HG02981 (cell line): ENCODE measurements at regions not wholly inside any gene's neighbourhood (a gene's known extent, or its start where the extent isn't known, plus 50 kb on each side); places are given as distances from the start of the nearest gene placed in this dataset.
"Not testable (repeated sequence)": the region's sequence is repeated elsewhere in the genome, so short reads cannot be mapped to it uniquely, and the experiment has no call there.

ENCODE experiments used
- ATAC-seq: cut with Tn5 transposase; IDR thresholded peaks from one replicate; pipeline ENCODE4 v1.9.1; 2021; ENCODE audit warnings: mild to moderate bottlenecking, moderate library complexity; ENCODE audit not compliant: unreplicated experiment

DNA sequence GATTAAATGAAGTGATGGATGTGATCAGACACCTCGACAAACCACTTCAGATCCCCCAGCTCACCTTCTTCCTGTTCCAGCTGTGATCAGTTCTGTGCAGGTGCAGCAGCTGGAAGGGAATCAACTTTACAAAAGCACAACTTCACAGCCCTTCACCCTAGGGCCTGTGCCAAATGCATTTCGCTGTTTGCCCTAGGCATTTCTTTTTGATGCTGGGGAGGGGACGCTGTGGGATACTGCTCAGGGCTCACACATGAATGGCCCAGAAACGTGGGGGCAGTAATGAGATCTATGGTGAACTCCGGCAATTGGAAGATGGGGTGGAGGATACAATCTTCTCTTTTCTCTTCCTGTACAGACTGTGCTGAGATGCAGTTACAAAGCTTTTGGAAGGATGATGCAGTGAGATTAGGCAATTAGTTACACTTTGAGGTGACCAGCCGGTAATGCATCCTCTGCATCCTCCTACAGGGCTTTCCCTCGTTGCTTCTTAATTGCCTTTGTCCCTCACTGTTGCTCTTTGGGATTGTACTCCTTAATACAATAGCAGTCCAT, 215.1 kb upstream of the PITX2 start:
- no peak for ATAC-seq

- no peak for ATAC-seq
These were observed 217.4 kb upstream of the PITX2 start for GRCh38 chr4:110840221-110840654.

DNA sequence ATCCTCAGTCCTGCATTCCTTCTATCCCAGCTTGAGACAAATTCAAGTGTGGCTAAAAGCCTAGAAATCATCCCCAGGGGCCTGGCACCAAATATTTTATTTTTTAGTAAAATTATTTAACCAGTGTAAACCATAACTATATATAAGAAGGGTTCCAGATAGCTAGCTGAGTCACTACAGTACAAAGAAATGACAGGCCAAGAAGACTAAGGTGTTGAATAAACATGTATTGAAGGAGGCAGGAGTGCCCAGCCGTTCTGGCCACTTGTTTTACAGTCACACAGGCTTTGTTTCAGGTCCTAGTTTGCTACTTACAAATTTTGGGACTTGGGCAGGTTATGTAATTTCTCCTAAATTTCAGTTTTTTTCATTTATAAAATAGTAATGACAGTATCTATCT, 225.9 kb upstream of the PITX2 start:
- ATAC-seq: no peak

DNA sequence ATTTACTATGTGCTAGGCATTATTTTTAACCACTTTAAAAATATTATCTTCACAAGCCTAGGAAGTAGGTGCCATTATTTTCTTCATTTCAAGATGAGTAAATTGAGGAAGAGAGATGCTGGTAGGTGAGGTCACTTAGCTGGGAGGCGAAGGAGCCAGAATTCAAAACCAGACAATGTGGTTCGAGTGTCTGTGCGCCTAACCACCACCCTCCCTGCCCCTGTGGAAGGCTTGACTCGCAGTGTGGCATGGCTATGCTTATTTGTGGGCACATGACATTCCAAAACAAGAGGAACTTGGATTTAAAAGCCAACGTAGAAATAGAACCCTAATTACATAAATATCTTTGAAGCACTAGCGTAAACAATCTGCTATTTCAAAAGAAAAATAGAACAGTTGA, 226.6 kb upstream of the PITX2 start:
- ATAC-seq: no peak

DNA sequence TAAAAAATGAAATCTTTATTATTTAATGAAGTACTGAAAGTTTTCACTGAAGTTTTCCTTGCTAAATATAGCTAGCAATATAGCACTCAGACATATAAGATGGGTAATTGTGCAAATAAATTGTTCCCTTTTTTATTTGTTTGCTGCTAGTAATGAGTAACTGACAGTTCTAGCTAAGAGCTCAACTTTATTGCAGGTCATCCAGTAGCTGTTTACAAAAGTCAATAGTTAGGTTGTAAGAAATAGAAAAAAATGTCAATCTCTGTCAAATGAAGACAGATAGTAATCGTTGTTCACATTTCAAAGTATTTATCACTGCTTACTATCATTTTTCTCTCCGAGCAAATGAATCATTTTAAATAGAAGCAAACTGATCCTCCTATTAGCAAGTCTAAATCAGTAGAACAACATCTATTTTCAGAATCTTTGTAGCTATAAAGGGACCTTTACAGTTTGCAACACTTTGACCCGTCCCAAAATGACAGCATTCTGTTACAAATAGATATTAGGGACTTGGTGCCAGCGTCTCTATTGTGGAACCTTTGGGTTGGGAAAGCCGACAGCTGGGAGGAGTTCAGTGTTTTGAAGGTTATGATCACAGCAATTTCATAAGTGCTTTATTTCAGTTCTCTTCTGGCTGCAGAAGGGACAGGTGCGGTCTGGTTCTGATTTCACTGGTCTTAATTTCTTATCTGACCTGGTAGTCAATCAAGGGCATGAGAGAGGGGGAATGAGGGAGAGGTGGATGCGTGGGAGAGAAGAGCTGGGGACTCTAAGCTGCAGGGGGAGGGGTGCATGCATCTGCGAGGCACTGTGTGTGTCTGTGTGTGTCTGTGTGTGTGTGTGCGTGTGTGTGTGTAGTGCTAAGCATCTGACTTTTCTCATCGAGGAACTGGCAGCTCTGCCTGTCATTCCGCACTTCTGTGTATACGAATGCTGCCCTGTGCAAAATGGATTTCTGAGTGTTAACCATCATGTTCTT, 227.9 kb upstream of the PITX2 start:
- ATAC-seq: no peak

DNA sequence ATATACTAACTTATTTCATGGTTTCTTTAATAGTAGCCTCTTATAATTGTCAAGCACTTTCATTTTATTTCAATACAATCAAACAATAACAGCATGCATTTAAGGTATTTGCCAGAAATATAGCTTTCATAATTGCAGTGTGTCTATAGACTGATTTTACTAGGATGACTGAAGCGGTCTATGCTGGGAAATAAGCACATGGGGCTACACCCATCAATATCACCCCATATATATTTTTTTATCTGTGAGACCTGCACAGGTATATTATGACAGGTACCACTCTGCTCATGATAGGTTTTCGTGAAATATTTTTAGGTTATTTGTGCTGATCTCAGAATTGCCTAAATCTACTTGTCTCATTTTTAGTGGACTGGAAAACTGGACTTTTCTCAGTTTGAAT, 229.1 kb upstream of the PITX2 start:
- no peak for ATAC-seq

- no peak for ATAC-seq
These were observed 229.9 kb upstream of the PITX2 start for GRCh38 chr4:110852793-110853192.

GRCh38 chr4:110853242-110853641, 230.4 kb upstream of the PITX2 start:
- ATAC-seq: no peak

GRCh38 chr4:110854021-110854678, 231.3 kb upstream of the PITX2 start:
- no peak for ATAC-seq

- no peak for ATAC-seq
These were observed 237.2 kb upstream of the PITX2 start for GRCh38 chr4:110860125-110860524.

- no peak for ATAC-seq
These were observed 238.0 kb upstream of the PITX2 start for GRCh38 chr4:110860901-110861300.

- ATAC-seq: no peak
These were observed 242.9 kb upstream of the PITX2 start for GRCh38 chr4:110865611-110866259.

- ATAC-seq: peak; percentile 52
These were observed 244.5 kb upstream of the PITX2 start for GRCh38 chr4:110867251-110867960.

GRCh38 chr4:110867981-110868720, 245.3 kb upstream of the PITX2 start:
- ATAC-seq: no peak

DNA sequence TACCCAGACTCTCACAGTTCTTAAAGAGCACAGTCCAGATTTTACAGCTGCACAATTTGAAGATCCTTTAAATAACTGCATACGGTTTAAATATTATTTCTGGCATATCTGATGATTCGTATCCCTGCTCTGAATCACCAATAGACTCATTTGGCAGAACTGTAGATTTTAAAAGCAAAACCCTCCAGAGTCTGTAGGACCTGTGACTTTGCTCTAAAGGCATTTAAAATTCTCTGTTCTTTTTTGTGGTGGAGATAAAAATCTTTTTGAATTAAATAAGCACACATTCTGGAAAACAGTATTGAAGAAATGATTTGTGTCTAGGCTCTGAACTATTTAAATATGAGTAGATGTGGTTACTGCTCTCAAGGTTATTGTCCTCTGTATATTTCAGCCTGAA, 246.2 kb upstream of the PITX2 start:
- ATAC-seq: no peak

DNA sequence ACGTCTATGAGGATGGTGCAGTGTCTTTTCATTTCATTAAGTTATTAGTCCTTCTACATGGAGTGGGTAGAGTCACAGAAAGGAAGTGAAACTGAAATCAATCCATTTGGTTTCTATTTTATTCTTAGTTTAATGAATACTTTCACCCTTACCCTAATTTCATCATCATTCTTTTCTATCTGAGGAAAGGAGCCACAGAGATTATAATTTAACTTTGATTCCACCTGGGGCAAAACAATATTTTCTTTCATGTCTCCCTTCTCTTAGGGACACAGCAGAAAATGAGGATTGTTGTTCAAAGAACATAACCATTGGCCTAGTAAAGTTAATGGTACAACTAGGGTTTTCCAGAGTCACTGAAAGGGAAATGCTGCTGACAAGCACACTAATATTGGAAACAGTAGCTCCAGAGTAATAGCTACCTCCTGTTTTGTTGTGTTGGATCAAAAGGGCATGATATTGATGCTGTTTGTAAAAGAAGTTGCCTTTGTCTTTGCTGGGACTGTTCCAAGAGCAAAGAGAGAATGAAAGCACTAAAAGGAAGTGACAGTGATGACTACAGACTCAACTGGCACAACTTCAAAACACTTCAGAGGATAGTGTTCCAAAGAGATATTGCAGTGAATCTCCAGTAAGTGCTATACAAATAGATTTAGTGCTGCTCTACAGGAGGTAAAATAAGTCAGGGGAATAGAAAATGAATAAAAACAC, 247.1 kb upstream of the PITX2 start:
- peak; percentile 88 for ATAC-seq

- not testable (repeated sequence) for ATAC-seq
These were observed 253.3 kb upstream of the PITX2 start for GRCh38 chr4:110876214-110876613.

GRCh38 chr4:110876866-110877265, 254.0 kb upstream of the PITX2 start:
- ATAC-seq: no peak

- no peak for ATAC-seq
These were observed 255.0 kb upstream of the PITX2 start for GRCh38 chr4:110877778-110878370.
